K562 (cell line): ENCODE measurements at regions not wholly inside any gene's neighbourhood (a gene's known extent, or its start where the extent isn't known, plus 50 kb on each side); places are given as distances from the start of the nearest gene placed in this dataset.

Source experiments
- ATAC-seq: fragments of 200-7000 bp; cut with Tn5 transposase; 3 replicates; pipeline ENCODE4 v1.9.1; 2020; ENCODE audit warnings: moderate library complexity
- BruUV-seq: library from RNA; stranded (reverse); fragments of 400-500 nt; replicated peaks from 2 replicates; lab custom pipeline; 2021; lab: Mats Ljungman, UMichigan
- CTCF ChIA-PET: fragments of 300-600 bp; formaldehyde crosslinking; extraction: SDS; loops from one replicate; lab custom pipeline; 2021; ENCODE audit warnings: low intra/inter-chr PET ratio; lab: Yijun Ruan, JAX
- POLR2A ChIA-PET: fragments of 300-600, 350-650 bp; sonication (Branson Sonifier 250); formaldehyde crosslinking; extraction: SDS; loops from one replicate; lab custom pipeline; 2021; ENCODE audit warnings: antibody characterized with exemption, inconsistent platforms; lab: Yijun Ruan, JAX
- DNase-seq, 4 experiments: peaks; one replicate each; pipeline versions ENCODE4 v3.0.0 to v3.0.0-alpha.2; 2011 to 2018; ENCODE audit warnings: low spot score in 3 of 4, mixed read lengths in 3 of 4; ENCODE audit errors: extremely low read depth in 1 of 4
- FAIRE-seq: peaks from 2 replicates; lab custom pipeline; 2011; peaks lifted over from hg19 to GRCh38; lab: Jason Lieb, UNC
- H2AFZ ChIP-seq: 2 replicates; pipeline ENCODE4 v1.6.0; 2011; ENCODE audit warnings: low read depth, low read length, control low read depth, inconsistent platforms
- H3K27ac ChIP-seq: fragments of 200-600 bp; 3 replicates; pipeline ENCODE4 v1.8.0; 2011; ENCODE audit warnings: low read depth, mild to moderate bottlenecking, control low read depth, inconsistent platforms, low read length, moderate library complexity, mixed read lengths; ENCODE audit errors: extremely low read depth
- H3K27me3 ChIP-seq, 2 experiments: fragments of 300-600 bp in 1 of 2; 2 replicates in 1 of 2; 3 replicates in 1 of 2; pipeline versions ENCODE4 v1.6.0 to v1.8.0; 2011; ENCODE audit warnings: inconsistent platforms in 2 of 2, low read length in 2 of 2, mild to moderate bottlenecking in 1 of 2, mixed read lengths in 1 of 2, moderate library complexity in 1 of 2; ENCODE audit not compliant: control insufficient read depth in 2 of 2, insufficient read depth in 2 of 2
- H3K36me3 ChIP-seq: fragments of 300-600 bp; 3 replicates; pipeline ENCODE4 v1.8.0; 2011; ENCODE audit warnings: mild to moderate bottlenecking, low read length, inconsistent platforms; ENCODE audit not compliant: control insufficient read depth, insufficient read depth
- H3K4me1 ChIP-seq, 2 experiments: fragments of 200-600 bp in 1 of 2; replicated peaks in 1 of 2; 2 replicates in 1 of 2; 3 replicates in 1 of 2; pipeline versions ENCODE4 v1.5.1 to v1.8.0; 2011; ENCODE audit warnings: inconsistent platforms in 2 of 2, low read length in 2 of 2, mild to moderate bottlenecking in 1 of 2, mixed read lengths in 1 of 2, moderate library complexity in 1 of 2; ENCODE audit not compliant: control insufficient read depth in 2 of 2, insufficient read depth in 2 of 2
- H3K4me2 ChIP-seq: 2 replicates; pipeline ENCODE4 v1.6.1; 2011; ENCODE audit warnings: low read length, control low read depth, inconsistent platforms, mixed read lengths; ENCODE audit not compliant: insufficient read depth
- H3K4me3 ChIP-seq: fragments of 200-600 bp; sonication (generic), shearing (Covaris generic); 2 replicates; pipeline ENCODE4 v1.5.1; 2016; ENCODE audit warnings: control low read depth, inconsistent platforms
- H3K79me2 ChIP-seq: fragments of 200-600 bp; 3 replicates; pipeline ENCODE4 v1.8.0; 2011; ENCODE audit warnings: low read length, inconsistent platforms; ENCODE audit not compliant: control insufficient read depth, insufficient read depth
- H3K9ac ChIP-seq, 2 experiments: 2 replicates each; pipeline versions ENCODE4 v1.6.0 to v1.6.1; 2011; ENCODE audit warnings: low read depth in 2 of 2, low read length in 2 of 2, control low read depth in 1 of 2, inconsistent platforms in 1 of 2, mild to moderate bottlenecking in 1 of 2, mixed read lengths in 1 of 2; ENCODE audit not compliant: insufficient read depth in 1 of 2
- H3K9me1 ChIP-seq: one replicate; pipeline ENCODE4 v1.6.0; 2011; ENCODE audit warnings: inconsistent platforms, mild to moderate bottlenecking, low read length, moderate library complexity; ENCODE audit not compliant: control insufficient read depth, insufficient read depth
- H3K9me3 ChIP-seq: replicated peaks from 2 replicates; pipeline ENCODE4 v1.5.1; 2011; ENCODE audit warnings: low read depth, low read length, inconsistent platforms; ENCODE audit not compliant: control insufficient read depth, insufficient read depth
- H4K20me1 ChIP-seq: replicated peaks from 2 replicates; pipeline ENCODE4 v1.6.1; 2011; ENCODE audit warnings: low read length, inconsistent platforms, mixed read lengths; ENCODE audit not compliant: control insufficient read depth, insufficient read depth
- ATF2 ChIP-seq: sonication (generic); formaldehyde crosslinking; IDR thresholded peaks from 2 replicates; pipeline ENCODE4 v1.8.1; 2022; ENCODE audit warnings: missing genetic modification reagents
- DDX20 ChIP-seq: fragments of 450-650 bp; IDR thresholded peaks from 2 replicates; pipeline ENCODE4 v1.6.1; 2016; ENCODE audit warnings: missing genetic modification characterization, low read depth, mild to moderate bottlenecking, missing compliant biosample characterization, moderate library complexity
- FOXA1 ChIP-seq: fragments of 450-650 bp; IDR thresholded peaks from 2 replicates; pipeline ENCODE4 v1.6.1; 2016; ENCODE audit warnings: mild to moderate bottlenecking, borderline replicate concordance
- GTF2E2 ChIP-seq: fragments of 200-800 bp; sonication (Bioruptor generic); IDR thresholded peaks from 2 replicates; pipeline ENCODE4 v1.6.1; 2016; ENCODE audit warnings: missing genetic modification characterization, missing compliant biosample characterization
- MAFG ChIP-seq: fragments of 450-650 bp; conservative IDR thresholded peaks from 2 replicates; pipeline ENCODE4 v1.6.1; 2016; ENCODE audit warnings: missing genetic modification characterization, missing compliant biosample characterization
- PHTF2 ChIP-seq: fragments of 250-450 bp; sonication (Bioruptor Pico); IDR thresholded peaks from 2 replicates; pipeline ENCODE4 v1.5.0; 2021; ENCODE audit warnings: mild to moderate bottlenecking
- SUPT5H ChIP-seq: fragments of 450-650 bp; IDR thresholded peaks from 2 replicates; pipeline ENCODE4 v1.6.1; 2016
- ZNF184 ChIP-seq: sonication (generic); formaldehyde crosslinking; IDR thresholded peaks from 2 replicates; pipeline ENCODE4 v1.5.0; 2020; ENCODE audit warnings: missing genetic modification reagents
- ZNF212 ChIP-seq: fragments of 450-650 bp; formaldehyde crosslinking; IDR thresholded peaks from 2 replicates; pipeline ENCODE4 v1.4.0; 2020; ENCODE audit warnings: mild to moderate bottlenecking
- ZNF224 ChIP-seq: sonication (generic); formaldehyde crosslinking; IDR thresholded peaks from 2 replicates; pipeline ENCODE4 v1.8.0; 2022; ENCODE audit warnings: mild to moderate bottlenecking, missing genetic modification reagents
- WGBS: fragments of 100-300 bp; shearing (Covaris generic); methylation state at CpG from one replicate; pipeline ENCODE4 v1.1.6; 2016; ENCODE audit warnings: low coverage, mixed read lengths; ENCODE audit not compliant: insufficient coverage; ENCODE audit errors: missing lambda C conversion rate; 5-methylcytosine and 5-hydroxymethylcytosine counted together
- in situ Hi-C: fragments of 300-500 bp; cut with MboI; formaldehyde crosslinking; loops from 4 replicates; pipeline ENCODE4 v1.15.0; 2018; ENCODE audit warnings: inconsistent platforms, mixed read lengths
- intact Hi-C: fragments of 100-400 bp; cut with micrococcal nuclease; formaldehyde crosslinking; loops from 2 replicates; pipeline ENCODE4 v1.14.2; 2022
- TF ChIP-seq, protein P1 (sequence below): fragments of 450-650 bp; formaldehyde crosslinking; IDR thresholded peaks from 2 replicates; pipeline ENCODE4 v1.4.0; 2020; ENCODE audit warnings: mild to moderate bottlenecking, mixed read lengths
- TF ChIP-seq, protein P2 (sequence below): IDR thresholded peaks from 2 replicates; pipeline ENCODE4 v1.6.1; 2012; ENCODE audit warnings: low read depth, low read length, improper control_type of control experiment, borderline replicate concordance
- TF ChIP-seq, protein P3 (sequence below): conservative IDR thresholded peaks from 2 replicates; pipeline ENCODE4 v1.6.1; 2011; ENCODE audit warnings: low read depth, mild to moderate bottlenecking, low read length; ENCODE audit not compliant: control insufficient read depth

GRCh38 chr5:20055301-20055700, 67.3 kb upstream of the CDH18 start:
- in situ Hi-C loops, result no loop called here

GRCh38 chr5:20050262-20050661, 62.3 kb upstream of the CDH18 start:
- Histone ChIP-seq H3K9ac (no peak overlapping the region), H3K9me1 (no peaks in the 10 kb centered on the region), H2AFZ (no peak overlapping the region), H4K20me1 (no peaks in the 10 kb centered on the region), H3K27ac (no peak overlapping the region), H3K4me2 (no peak overlapping the region), H3K9me3 (no peaks in the 10 kb centered on the region), H3K4me3 (no peak overlapping the region), H3K36me3 (no peaks in the 10 kb centered on the region), H3K79me2 (no peaks in the 10 kb centered on the region), H3K4me1 (no peaks in the 10 kb centered on the region), H3K27me3 (no peaks in the 10 kb centered on the region)
- BruUV-seq, result no TSS peak
- DNase-seq (no peak), ATAC-seq (no peak), FAIRE-seq (no peak)
- POLR2A ChIA-PET, result no interaction called here
- intact Hi-C loops (no loop called here), in situ Hi-C loops (no loop called here)
- CTCF ChIA-PET, result no interaction called here
- TF ChIP-seq, protein P1, sequence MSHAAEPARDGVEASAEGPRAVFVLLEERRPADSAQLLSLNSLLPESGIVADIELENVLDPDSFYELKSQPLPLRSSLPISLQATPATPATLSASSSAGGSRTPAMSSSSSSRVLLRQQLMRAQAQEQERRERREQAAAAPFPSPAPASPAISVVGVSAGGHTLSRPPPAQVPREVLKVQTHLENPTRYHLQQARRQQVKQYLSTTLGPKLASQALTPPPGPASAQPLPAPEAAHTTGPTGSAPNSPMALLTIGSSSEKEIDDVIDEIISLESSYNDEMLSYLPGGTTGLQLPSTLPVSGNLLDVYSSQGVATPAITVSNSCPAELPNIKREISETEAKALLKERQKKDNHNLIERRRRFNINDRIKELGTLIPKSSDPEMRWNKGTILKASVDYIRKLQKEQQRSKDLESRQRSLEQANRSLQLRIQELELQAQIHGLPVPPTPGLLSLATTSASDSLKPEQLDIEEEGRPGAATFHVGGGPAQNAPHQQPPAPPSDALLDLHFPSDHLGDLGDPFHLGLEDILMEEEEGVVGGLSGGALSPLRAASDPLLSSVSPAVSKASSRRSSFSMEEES (CRISPR knock-in tag), result no peak
- TF ChIP-seq FOXA1 (no peak), SUPT5H (no peak), DDX20 (tag) (no peak), ATF2 (CRISPR knock-in tag) (no peak), ZNF224 (CRISPR knock-in tag) (no peak), GTF2E2 (tag) (no peak), ZNF212 (CRISPR knock-in tag) (no peak)
- TF ChIP-seq, protein P2, sequence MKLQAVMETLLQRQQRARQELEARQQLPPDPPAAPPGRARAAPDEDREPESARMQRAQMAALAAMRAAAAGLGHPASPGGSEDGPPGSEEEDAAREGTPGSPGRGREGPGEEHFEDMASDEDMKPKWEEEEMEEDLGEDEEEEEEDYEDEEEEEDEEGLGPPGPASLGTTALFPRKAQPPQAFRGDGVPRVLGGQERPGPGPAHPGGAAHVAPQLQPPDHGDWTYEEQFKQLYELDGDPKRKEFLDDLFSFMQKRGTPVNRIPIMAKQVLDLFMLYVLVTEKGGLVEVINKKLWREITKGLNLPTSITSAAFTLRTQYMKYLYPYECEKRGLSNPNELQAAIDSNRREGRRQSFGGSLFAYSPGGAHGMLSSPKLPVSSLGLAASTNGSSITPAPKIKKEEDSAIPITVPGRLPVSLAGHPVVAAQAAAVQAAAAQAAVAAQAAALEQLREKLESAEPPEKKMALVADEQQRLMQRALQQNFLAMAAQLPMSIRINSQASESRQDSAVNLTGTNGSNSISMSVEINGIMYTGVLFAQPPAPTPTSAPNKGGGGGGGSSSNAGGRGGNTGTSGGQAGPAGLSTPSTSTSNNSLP, result no peak
- TF ChIP-seq, protein P3, sequence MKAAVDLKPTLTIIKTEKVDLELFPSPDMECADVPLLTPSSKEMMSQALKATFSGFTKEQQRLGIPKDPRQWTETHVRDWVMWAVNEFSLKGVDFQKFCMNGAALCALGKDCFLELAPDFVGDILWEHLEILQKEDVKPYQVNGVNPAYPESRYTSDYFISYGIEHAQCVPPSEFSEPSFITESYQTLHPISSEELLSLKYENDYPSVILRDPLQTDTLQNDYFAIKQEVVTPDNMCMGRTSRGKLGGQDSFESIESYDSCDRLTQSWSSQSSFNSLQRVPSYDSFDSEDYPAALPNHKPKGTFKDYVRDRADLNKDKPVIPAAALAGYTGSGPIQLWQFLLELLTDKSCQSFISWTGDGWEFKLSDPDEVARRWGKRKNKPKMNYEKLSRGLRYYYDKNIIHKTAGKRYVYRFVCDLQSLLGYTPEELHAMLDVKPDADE, result no peak

More at GRCh38 chr5:20055301-20055700, 67.3 kb upstream of the CDH18 start:
- CTCF ChIA-PET, result no interaction called here
- Histone ChIP-seq H3K79me2 (no peaks in the 10 kb centered on the region), H2AFZ (no peak overlapping the region), H3K4me3 (no peak overlapping the region), H3K9ac (no peak overlapping the region), H3K9me3 (no peaks in the 10 kb centered on the region), H3K4me2 (no peak overlapping the region), H3K4me1 (no peaks in the 10 kb centered on the region), H3K27me3 (no peaks in the 10 kb centered on the region), H3K36me3 (no peaks in the 10 kb centered on the region), H3K9me1 (no peaks in the 10 kb centered on the region), H3K27ac (no peak overlapping the region), H4K20me1 (no peaks in the 10 kb centered on the region)
- no TSS peak for BruUV-seq
- intact Hi-C loops, result no loop called here
- POLR2A ChIA-PET, result no interaction called here
- TF ChIP-seq ZNF184 (CRISPR knock-in tag) (no peak), PHTF2 (no peak), MAFG (tag) (0 out of 2 replicates have a peak, but pooled peaks have one; percentile 21)
- ATAC-seq, result no peak
- no peak for FAIRE-seq
- no peak for DNase-seq
- WGBS, result 0% methylated on average over 1 of the region's 1 CpG
